OCI-LY1 (cell line): ENCODE measurements at regions not wholly inside any gene's neighbourhood (a gene's known extent, or its start where the extent isn't known, plus 50 kb on each side); places are given as distances from the start of the nearest gene placed in this dataset.

Experiments used
- H2AFZ ChIP-seq: fragments of 200-600 bp; sonication (generic), shearing (Covaris generic); 2 replicates; pipeline ENCODE4 v1.6.0; 2014; ENCODE audit warnings: antibody characterized with exemption, mild to moderate bottlenecking, low read length
- H3F3A ChIP-seq: fragments of 200-600 bp; sonication (generic), shearing (Covaris generic); 2 replicates; pipeline ENCODE4 v1.6.0; 2014; ENCODE audit warnings: mild to moderate bottlenecking, antibody characterized with exemption, low read length, moderate library complexity; ENCODE audit not compliant: insufficient read depth
- H3K27ac ChIP-seq: fragments of 200-600 bp; sonication (generic); 2 replicates; pipeline ENCODE4 v1.5.1; 2014; ENCODE audit warnings: low read length, mixed run types, mild to moderate bottlenecking, low read depth; ENCODE audit not compliant: poor library complexity, severe bottlenecking
- H3K27me3 ChIP-seq: fragments of 200-600 bp; sonication (generic); 2 replicates; pipeline ENCODE4 v1.6.0; 2014; ENCODE audit warnings: antibody characterized with exemption, mild to moderate bottlenecking, low read length, moderate library complexity; ENCODE audit not compliant: insufficient read depth
- H3K36me3 ChIP-seq: fragments of 200-600 bp; sonication (generic); 2 replicates; pipeline ENCODE4 v1.6.1; 2014; ENCODE audit warnings: mild to moderate bottlenecking, antibody characterized with exemption, low read length, moderate library complexity, mixed read lengths; ENCODE audit not compliant: insufficient read depth
- H3K4me1 ChIP-seq: fragments of 200-600 bp; sonication (generic); 2 replicates; pipeline ENCODE4 v1.5.1; 2014; ENCODE audit warnings: mild to moderate bottlenecking, low read length, moderate library complexity; ENCODE audit not compliant: insufficient read depth, severe bottlenecking
- H3K4me2 ChIP-seq: fragments of 200-600 bp; sonication (generic), shearing (Covaris generic); 2 replicates; pipeline ENCODE4 v1.6.1; 2014; ENCODE audit warnings: low read length
- H3K4me3 ChIP-seq: fragments of 200-600 bp; sonication (generic); 2 replicates; pipeline ENCODE4 v1.5.1; 2014; ENCODE audit warnings: low read length, low read depth, mild to moderate bottlenecking, mixed read lengths; ENCODE audit not compliant: poor library complexity, severe bottlenecking
- H3K79me2 ChIP-seq: fragments of 200-600 bp; shearing (Covaris generic); 2 replicates; pipeline ENCODE4 v1.6.1; 2016; ENCODE audit warnings: mixed run types, low read length, mixed read lengths; ENCODE audit not compliant: insufficient read depth
- H3K9ac ChIP-seq: fragments of 200-600 bp; sonication (generic), shearing (Covaris generic); 2 replicates; pipeline ENCODE4 v1.6.1; 2014; ENCODE audit warnings: mild to moderate bottlenecking, low read length, mixed read lengths
- H3K9me2 ChIP-seq: fragments of 200-600 bp; sonication (generic), shearing (Covaris generic); 2 replicates; pipeline ENCODE4 v1.6.1; 2014; ENCODE audit warnings: low read depth, mild to moderate bottlenecking, low read length, mixed read lengths
- H3K9me3 ChIP-seq: fragments of 200-600 bp; shearing (Covaris generic); 2 replicates; pipeline ENCODE4 v1.6.1; 2014; ENCODE audit warnings: low read length, mixed read lengths
- H4K20me1 ChIP-seq: fragments of 200-600 bp; sonication (generic), shearing (Covaris generic); 2 replicates; pipeline ENCODE4 v1.6.0; 2016; ENCODE audit warnings: mild to moderate bottlenecking, low read length; ENCODE audit not compliant: insufficient read depth
- CTCF ChIP-seq: fragments of 200-600 bp; sonication (generic), shearing (Covaris generic); IDR thresholded peaks from 2 replicates; pipeline ENCODE4 v1.5.1; 2017; ENCODE audit warnings: mild to moderate bottlenecking, antibody characterized with exemption, low read length, moderate library complexity, mixed read lengths
- EZH2 ChIP-seq: fragments of 200-600 bp; sonication (generic), shearing (Covaris generic); IDR thresholded peaks from 2 replicates; pipeline ENCODE4 v1.8.0; 2017; ENCODE audit warnings: borderline replicate concordance, mixed run types, mild to moderate bottlenecking, antibody characterized with exemption, low read length, moderate library complexity, mixed read lengths

- Histone ChIP-seq H3K27ac (no peak overlapping the region), H2AFZ (no peak overlapping the region), H3K4me3 (no peak overlapping the region), H3K36me3 (no peaks in the 10 kb centered on the region), H3F3A (no peaks in the 10 kb centered on the region), H3K9me3 (no peaks in the 10 kb centered on the region), H3K4me1 (no peaks in the 10 kb centered on the region), H3K4me2 (no peak overlapping the region), H3K9ac (no peak overlapping the region), H4K20me1 (no peaks in the 10 kb centered on the region), H3K27me3 (no peaks in the 10 kb centered on the region), H3K9me2 (no peaks in the 10 kb centered on the region), H3K79me2 (no peaks in the 10 kb centered on the region)
- TF ChIP-seq EZH2, result no peak
- TF ChIP-seq CTCF, result no peak
These were observed 82.2 kb upstream of the VWDE start for GRCh38 chr7:12485845-12486244.

GRCh38 chr7:12488341-12488740, 82.2 kb upstream of the SCIN start:
- TF ChIP-seq EZH2 (no peak), CTCF (no peak)
- no peak overlapping the region for H3K4me2 ChIP-seq
- H3K36me3 ChIP-seq, result no peaks in the 10 kb centered on the region

GRCh38 chr7:12490107-12490688, 80.3 kb upstream of the SCIN start:
- no peak overlapping the region for H3K27ac ChIP-seq
- no peaks in the 10 kb centered on the region for H3F3A ChIP-seq
- no peak for TF ChIP-seq EZH2
- peak; percentile 56 for TF ChIP-seq CTCF
- H3K4me2 ChIP-seq, result no peak overlapping the region
- no peaks in the 10 kb centered on the region for H3K27me3 ChIP-seq
- H2AFZ ChIP-seq, result no peak overlapping the region
- no peak overlapping the region for H3K9ac ChIP-seq
- H3K4me1 ChIP-seq, result no peaks in the 10 kb centered on the region
- H3K9me3 ChIP-seq, result no peaks in the 10 kb centered on the region
- H3K79me2 ChIP-seq, result no peaks in the 10 kb centered on the region
- no peak overlapping the region for H3K4me3 ChIP-seq
- no peaks in the 10 kb centered on the region for H3K36me3 ChIP-seq
- no peaks in the 10 kb centered on the region for H3K9me2 ChIP-seq
- H4K20me1 ChIP-seq, result no peaks in the 10 kb centered on the region

More at GRCh38 chr7:12488341-12488740, 82.2 kb upstream of the SCIN start:
- Histone ChIP-seq H3K9me2 (no peaks in the 10 kb centered on the region), H3K4me1 (no peaks in the 10 kb centered on the region), H3F3A (no peaks in the 10 kb centered on the region), H3K27me3 (no peaks in the 10 kb centered on the region), H3K27ac (no peak overlapping the region), H3K4me3 (no peak overlapping the region), H3K9me3 (no peaks in the 10 kb centered on the region), H3K9ac (no peak overlapping the region), H2AFZ (no peak overlapping the region), H4K20me1 (no peaks in the 10 kb centered on the region), H3K79me2 (no peaks in the 10 kb centered on the region)
